ENCODE measurements at regions not wholly inside any gene's neighbourhood (a gene's known extent, or its start where the extent isn't known, plus 50 kb on each side); places are given as distances from the start of the nearest gene placed in this dataset.

- no peak for TF ChIP-seq CTCF (IDR thresholded peaks at IDR 0.05)
- Histone ChIP-seq H3K36me3 (no peaks in the 10 kb centered on the region), H3K27ac (no peak overlapping the region), H3K4me3 (ENCODE audit: low read depth in 1 of 2, low read length in 1 of 2) (no peak overlapping the region), H3K9me3 (no peaks in the 10 kb centered on the region), H3K27me3 (peaks cover 28% of the 10 kb centered on the region), H3K4me1 (ENCODE audit: control insufficient read depth in 1 of 2, insufficient read depth in 1 of 2, low read depth in 1 of 2, low read length in 1 of 2) (no peaks in the 10 kb centered on the region)
Measured at GRCh38 chr17:34113089-34113488, 142.0 kb upstream of the CCL2 start.

- Histone ChIP-seq H3K36me3 (no peaks in the 10 kb centered on the region), H3K4me1 (ENCODE audit: control insufficient read depth in 1 of 2, insufficient read depth in 1 of 2, low read depth in 1 of 2, low read length in 1 of 2) (no peaks in the 10 kb centered on the region), H3K9me3 (no peaks in the 10 kb centered on the region), H3K27ac (no peak overlapping the region), H3K27me3 (peaks cover 36% of the 10 kb centered on the region), H3K4me3 (ENCODE audit: low read depth in 1 of 2, low read length in 1 of 2) (no peak overlapping the region)
- TF ChIP-seq CTCF (IDR thresholded peaks at IDR 0.05), result no peak
Measured at GRCh38 chr17:34114174-34114573, 140.9 kb upstream of the CCL2 start.

- no peaks in the 10 kb centered on the region for H3K9me3 ChIP-seq
- H3K36me3 ChIP-seq, result no peaks in the 10 kb centered on the region
- H3K4me3 ChIP-seq (ENCODE audit: low read depth in 1 of 2, low read length in 1 of 2), result no peak overlapping the region
- peaks cover 38% of the 10 kb centered on the region for H3K27me3 ChIP-seq
- TF ChIP-seq CTCF (IDR thresholded peaks at IDR 0.05), result no peak
- no peaks in the 10 kb centered on the region for H3K4me1 ChIP-seq (ENCODE audit: control insufficient read depth in 1 of 2, insufficient read depth in 1 of 2, low read depth in 1 of 2, low read length in 1 of 2)
- H3K27ac ChIP-seq, result no peak overlapping the region
Measured at GRCh38 chr17:34116306-34116705, 138.8 kb upstream of the CCL2 start.

GRCh38 chr17:34117332-34117731 lies 137.8 kb upstream of the CCL2 start:
- H3K9me3 ChIP-seq, result no peaks in the 10 kb centered on the region
- no peak overlapping the region for H3K27ac ChIP-seq
- peaks cover 45% of the 10 kb centered on the region for H3K27me3 ChIP-seq
- TF ChIP-seq CTCF (IDR thresholded peaks at IDR 0.05), result no peak
- H3K4me3 ChIP-seq (ENCODE audit: low read depth in 1 of 2, low read length in 1 of 2), result no peak overlapping the region
- H3K4me1 ChIP-seq (ENCODE audit: control insufficient read depth in 1 of 2, insufficient read depth in 1 of 2, low read depth in 1 of 2, low read length in 1 of 2), result no peaks in the 10 kb centered on the region
- H3K36me3 ChIP-seq, result no peaks in the 10 kb centered on the region

GRCh38 chr17:34117811-34118210 lies 137.3 kb upstream of the CCL2 start:
- H3K27ac ChIP-seq, result no peak overlapping the region
- no peak for TF ChIP-seq CTCF (IDR thresholded peaks at IDR 0.05)
- H3K4me1 ChIP-seq (ENCODE audit: control insufficient read depth in 1 of 2, insufficient read depth in 1 of 2, low read depth in 1 of 2, low read length in 1 of 2), result no peaks in the 10 kb centered on the region
- H3K9me3 ChIP-seq, result no peaks in the 10 kb centered on the region
- H3K27me3 ChIP-seq, result peaks cover 41% of the 10 kb centered on the region
- H3K36me3 ChIP-seq, result no peaks in the 10 kb centered on the region
- H3K4me3 ChIP-seq (ENCODE audit: low read depth in 1 of 2, low read length in 1 of 2), result no peak overlapping the region

GRCh38 chr17:34118564-34118963 lies 136.5 kb upstream of the CCL2 start:
- Histone ChIP-seq H3K4me3 (ENCODE audit: low read depth in 1 of 2, low read length in 1 of 2) (no peak overlapping the region), H3K27ac (no peak overlapping the region), H3K9me3 (no peaks in the 10 kb centered on the region), H3K36me3 (no peaks in the 10 kb centered on the region), H3K4me1 (ENCODE audit: control insufficient read depth in 1 of 2, insufficient read depth in 1 of 2, low read depth in 1 of 2, low read length in 1 of 2) (no peaks in the 10 kb centered on the region), H3K27me3 (peaks cover 42% of the 10 kb centered on the region)
- no peak for TF ChIP-seq CTCF (IDR thresholded peaks at IDR 0.05)

Data from neutrophil (primary cell).